MM.1S (cell line): ENCODE measurements at regions not wholly inside any gene's neighbourhood (a gene's known extent, or its start where the extent isn't known, plus 50 kb on each side); places are given as distances from the start of the nearest gene placed in this dataset.
"Not testable (repeated sequence)": the region's sequence is repeated elsewhere in the genome, so short reads cannot be mapped to it uniquely, and the experiment has no call there.

Experiments used
- DNase-seq: peaks from one replicate; pipeline ENCODE4 v3.0.0-alpha.2; 2015
- H2AFZ ChIP-seq: fragments of 300-600 bp; sonication (generic); 2 replicates; pipeline ENCODE4 v1.6.0; 2016; ENCODE audit warnings: antibody characterized with exemption, low read length
- H3F3A ChIP-seq: fragments of 300-600 bp; sonication (generic); 2 replicates; pipeline ENCODE4 v1.6.1; 2016; ENCODE audit warnings: mild to moderate bottlenecking, antibody characterized with exemption, low read length, moderate library complexity, mixed read lengths; ENCODE audit not compliant: insufficient read depth
- H3K27ac ChIP-seq: fragments of 300-600 bp; sonication (generic); 2 replicates; pipeline ENCODE4 v1.5.1; 2016; ENCODE audit warnings: mild to moderate bottlenecking, low read length
- H3K27me3 ChIP-seq: fragments of 300-600 bp; sonication (generic); replicated peaks from 2 replicates; pipeline ENCODE4 v1.6.0; 2016; ENCODE audit warnings: low read length; ENCODE audit not compliant: insufficient read depth
- H3K36me3 ChIP-seq: fragments of 300-600 bp; sonication (generic); replicated peaks from 2 replicates; pipeline ENCODE4 v1.6.1; 2016; ENCODE audit warnings: mild to moderate bottlenecking, low read length, mixed read lengths; ENCODE audit not compliant: insufficient read depth
- H3K4me1 ChIP-seq: fragments of 300-600 bp; sonication (generic); 2 replicates; pipeline ENCODE4 v1.6.1; 2016; ENCODE audit warnings: low read length, mixed read lengths
- H3K4me2 ChIP-seq: fragments of 300-600 bp; sonication (generic); 2 replicates; pipeline ENCODE4 v1.6.0; 2016; ENCODE audit warnings: low read depth, low read length
- H3K4me3 ChIP-seq: fragments of 300-600 bp; sonication (generic); 2 replicates; pipeline ENCODE4 v1.5.1; 2016; ENCODE audit warnings: low read length, mixed read lengths
- H3K79me2 ChIP-seq: fragments of 300-600 bp; sonication (generic); 2 replicates; pipeline ENCODE4 v1.6.1; 2016; ENCODE audit warnings: mixed run types, low read length, mixed read lengths
- H3K9ac ChIP-seq: fragments of 300-600 bp; sonication (generic); 2 replicates; pipeline ENCODE4 v1.6.1; 2016; ENCODE audit warnings: low read length, mixed read lengths
- H3K9me2 ChIP-seq: fragments of 300-600 bp; sonication (generic); replicated peaks from 2 replicates; pipeline ENCODE4 v1.6.1; 2016; ENCODE audit warnings: mild to moderate bottlenecking, low read length, mixed read lengths; ENCODE audit not compliant: insufficient read depth
- H3K9me3 ChIP-seq: fragments of 300-600 bp; sonication (generic); replicated peaks from 2 replicates; pipeline ENCODE4 v1.6.1; 2016; ENCODE audit warnings: mild to moderate bottlenecking, low read length, mixed read lengths; ENCODE audit not compliant: insufficient read depth
- H4K20me1 ChIP-seq: fragments of 300-600 bp; sonication (generic); 2 replicates; pipeline ENCODE4 v1.6.1; 2016; ENCODE audit warnings: mild to moderate bottlenecking, low read length, moderate library complexity, mixed read lengths; ENCODE audit not compliant: insufficient read depth
- CTCF ChIP-seq: fragments of 300-600 bp; sonication (generic); IDR thresholded peaks from 2 replicates; pipeline ENCODE4 v1.5.1; 2016; ENCODE audit warnings: antibody characterized with exemption, low read length, mixed read lengths
- EZH2 ChIP-seq: fragments of 300-600 bp; sonication (generic); optimal IDR thresholded peaks from 2 replicates; pipeline ENCODE3; 2017; ENCODE audit warnings: low read depth, mild to moderate bottlenecking, antibody characterized with exemption, low read length, mixed read lengths
- EZH2phosphoT487 ChIP-seq: fragments of 300-600 bp; sonication (generic); IDR thresholded peaks from 2 replicates; pipeline ENCODE4 v1.6.1; 2018; ENCODE audit warnings: antibody characterized with exemption, low read length

GRCh38 chr17:71505981-71506380 lies 614.8 kb upstream of the SOX9 start:
- H3K9ac ChIP-seq: no peak overlapping the region
- no peaks in the 10 kb centered on the region for H3K4me1 ChIP-seq
- H3K27me3 ChIP-seq: no peaks in the 10 kb centered on the region
- H3K79me2 ChIP-seq: no peaks in the 10 kb centered on the region
- no peaks in the 10 kb centered on the region for H3F3A ChIP-seq
- no peak for DNase-seq
- no peak overlapping the region for H3K4me3 ChIP-seq
- TF ChIP-seq EZH2phosphoT487 (no peak), EZH2 (no peak), CTCF (no peak)
- H2AFZ ChIP-seq: no peak overlapping the region
- no peak overlapping the region for H3K4me2 ChIP-seq
- H4K20me1 ChIP-seq: no peaks in the 10 kb centered on the region
- no peaks in the 10 kb centered on the region for H3K36me3 ChIP-seq
- H3K9me3 ChIP-seq: no peaks in the 10 kb centered on the region
- H3K9me2 ChIP-seq: no peaks in the 10 kb centered on the region
- H3K27ac ChIP-seq: no peak overlapping the region

- Histone ChIP-seq H3K27me3 (no peaks in the 10 kb centered on the region), H3K4me1 (no peaks in the 10 kb centered on the region), H3K36me3 (no peaks in the 10 kb centered on the region), H3K4me3 (no peak overlapping the region), H3K9me3 (no peaks in the 10 kb centered on the region), H3K27ac (no peak overlapping the region), H3K9me2 (no peaks in the 10 kb centered on the region), H3K79me2 (no peaks in the 10 kb centered on the region), H3K9ac (no peak overlapping the region), H3K4me2 (no peak overlapping the region), H3F3A (no peaks in the 10 kb centered on the region), H4K20me1 (no peaks in the 10 kb centered on the region), H2AFZ (no peak overlapping the region)
- no peak for TF ChIP-seq CTCF
- TF ChIP-seq EZH2phosphoT487: no peak
- TF ChIP-seq EZH2: no peak
- DNase-seq: no peak
Observed at GRCh38 chr17:71511266-71511995, 609.4 kb upstream of the SOX9 start.

- H3K9ac ChIP-seq, H3K4me1 ChIP-seq, H3K36me3 ChIP-seq, H4K20me1 ChIP-seq, H3K9me2 ChIP-seq, H3K27ac ChIP-seq, H3K79me2 ChIP-seq, H3K27me3 ChIP-seq, H2AFZ ChIP-seq, DNase-seq, H3K9me3 ChIP-seq, H3K4me3 ChIP-seq, H3K4me2 ChIP-seq, H3F3A ChIP-seq: not testable (repeated sequence)
Observed at GRCh38 chr17:71513725-71514124, 607.1 kb upstream of the SOX9 start.

- Histone ChIP-seq H3K36me3 (no peaks in the 10 kb centered on the region), H3K27ac (no peak overlapping the region), H3K9ac (no peak overlapping the region), H3F3A (no peaks in the 10 kb centered on the region), H3K9me3 (no peaks in the 10 kb centered on the region), H3K79me2 (no peaks in the 10 kb centered on the region), H3K4me3 (no peak overlapping the region), H2AFZ (no peak overlapping the region), H3K4me2 (no peak overlapping the region), H3K27me3 (no peaks in the 10 kb centered on the region), H3K4me1 (no peaks in the 10 kb centered on the region), H3K9me2 (no peaks in the 10 kb centered on the region), H4K20me1 (no peaks in the 10 kb centered on the region)
- TF ChIP-seq CTCF (no peak), EZH2 (no peak), EZH2phosphoT487 (no peak)
- DNase-seq: no peak
Observed at GRCh38 chr17:71516149-71516548, 604.7 kb upstream of the SOX9 start.
